Kidney epithelial cell (primary cell): ENCODE measurements at regions not wholly inside any gene's neighbourhood (a gene's known extent, or its start where the extent isn't known, plus 50 kb on each side); places are given as distances from the start of the nearest gene placed in this dataset.

Experiments
- DNase-seq: peaks from one replicate; pipeline ENCODE4 v3.0.0-alpha.2; 2010; ENCODE audit warnings: low read depth
- H3K27me3 ChIP-seq: 2 replicates; pipeline ENCODE4 v1.6.0; 2011; ENCODE audit warnings: low read length; ENCODE audit not compliant: control insufficient read depth, insufficient read depth
- H3K36me3 ChIP-seq: 2 replicates; pipeline ENCODE4 v1.5.1; 2011; ENCODE audit warnings: low read length; ENCODE audit not compliant: control insufficient read depth, insufficient read depth
- H3K4me3 ChIP-seq: 2 replicates; pipeline ENCODE4 v1.5.1; 2011; ENCODE audit warnings: low read depth, mild to moderate bottlenecking, control low read depth, low read length
- TF ChIP-seq, protein P1 (sequence below): IDR thresholded peaks from 2 replicates; pipeline ENCODE4 v1.5.1; 2011; ENCODE audit warnings: mild to moderate bottlenecking, moderate library complexity, low read length, control low read depth, inconsistent platforms; ENCODE audit not compliant: insufficient read depth, poor library complexity, severe bottlenecking

DNA sequence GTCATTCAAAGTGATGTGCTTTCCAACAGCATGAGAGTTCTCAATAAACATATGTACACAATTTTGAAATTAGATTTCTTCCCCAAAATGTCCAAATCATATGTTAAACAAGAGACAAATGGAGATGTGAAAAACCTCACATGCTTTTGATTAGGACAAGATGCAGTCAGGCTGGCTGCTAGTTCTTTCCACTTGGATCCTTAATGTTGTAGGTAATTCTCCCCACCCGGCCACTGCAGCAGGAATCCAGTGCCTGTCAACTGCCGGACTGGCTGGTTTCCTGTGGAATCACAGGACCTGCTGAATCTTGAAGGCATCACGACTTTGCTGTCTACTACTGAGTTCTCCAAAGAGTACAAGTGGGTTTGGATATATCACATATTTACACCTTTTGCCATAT lies 138.6 kb upstream of the AKR1E2 start:
- TF ChIP-seq, protein P1, sequence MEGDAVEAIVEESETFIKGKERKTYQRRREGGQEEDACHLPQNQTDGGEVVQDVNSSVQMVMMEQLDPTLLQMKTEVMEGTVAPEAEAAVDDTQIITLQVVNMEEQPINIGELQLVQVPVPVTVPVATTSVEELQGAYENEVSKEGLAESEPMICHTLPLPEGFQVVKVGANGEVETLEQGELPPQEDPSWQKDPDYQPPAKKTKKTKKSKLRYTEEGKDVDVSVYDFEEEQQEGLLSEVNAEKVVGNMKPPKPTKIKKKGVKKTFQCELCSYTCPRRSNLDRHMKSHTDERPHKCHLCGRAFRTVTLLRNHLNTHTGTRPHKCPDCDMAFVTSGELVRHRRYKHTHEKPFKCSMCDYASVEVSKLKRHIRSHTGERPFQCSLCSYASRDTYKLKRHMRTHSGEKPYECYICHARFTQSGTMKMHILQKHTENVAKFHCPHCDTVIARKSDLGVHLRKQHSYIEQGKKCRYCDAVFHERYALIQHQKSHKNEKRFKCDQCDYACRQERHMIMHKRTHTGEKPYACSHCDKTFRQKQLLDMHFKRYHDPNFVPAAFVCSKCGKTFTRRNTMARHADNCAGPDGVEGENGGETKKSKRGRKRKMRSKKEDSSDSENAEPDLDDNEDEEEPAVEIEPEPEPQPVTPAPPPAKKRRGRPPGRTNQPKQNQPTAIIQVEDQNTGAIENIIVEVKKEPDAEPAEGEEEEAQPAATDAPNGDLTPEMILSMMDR: no peak
- H3K36me3 ChIP-seq: no peaks in the 10 kb centered on the region
- no peak for DNase-seq
- no peaks in the 10 kb centered on the region for H3K27me3 ChIP-seq
- no peak overlapping the region for H3K4me3 ChIP-seq

DNA sequence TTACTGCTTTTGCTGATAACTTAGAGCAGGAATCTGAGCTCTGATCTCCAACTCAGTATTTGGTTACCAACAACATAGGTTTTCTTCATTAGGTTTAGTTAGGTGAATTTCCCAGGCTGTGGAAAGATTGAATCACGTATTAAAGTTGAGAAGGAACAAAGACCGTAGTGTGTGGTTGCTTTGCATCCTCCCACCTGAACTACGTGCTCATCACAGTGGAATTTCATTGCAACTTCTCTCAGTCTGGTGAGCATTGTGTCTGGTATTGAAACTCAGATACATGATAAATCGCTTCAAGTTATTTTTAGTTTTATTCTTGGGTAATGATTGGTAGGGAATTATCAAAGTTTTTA lies 139.4 kb upstream of the AKR1E2 start:
- H3K27me3 ChIP-seq: no peaks in the 10 kb centered on the region
- TF ChIP-seq, protein P1: no peak
- H3K36me3 ChIP-seq: no peaks in the 10 kb centered on the region
- DNase-seq: peak; percentile 95
- no peak overlapping the region for H3K4me3 ChIP-seq

DNA sequence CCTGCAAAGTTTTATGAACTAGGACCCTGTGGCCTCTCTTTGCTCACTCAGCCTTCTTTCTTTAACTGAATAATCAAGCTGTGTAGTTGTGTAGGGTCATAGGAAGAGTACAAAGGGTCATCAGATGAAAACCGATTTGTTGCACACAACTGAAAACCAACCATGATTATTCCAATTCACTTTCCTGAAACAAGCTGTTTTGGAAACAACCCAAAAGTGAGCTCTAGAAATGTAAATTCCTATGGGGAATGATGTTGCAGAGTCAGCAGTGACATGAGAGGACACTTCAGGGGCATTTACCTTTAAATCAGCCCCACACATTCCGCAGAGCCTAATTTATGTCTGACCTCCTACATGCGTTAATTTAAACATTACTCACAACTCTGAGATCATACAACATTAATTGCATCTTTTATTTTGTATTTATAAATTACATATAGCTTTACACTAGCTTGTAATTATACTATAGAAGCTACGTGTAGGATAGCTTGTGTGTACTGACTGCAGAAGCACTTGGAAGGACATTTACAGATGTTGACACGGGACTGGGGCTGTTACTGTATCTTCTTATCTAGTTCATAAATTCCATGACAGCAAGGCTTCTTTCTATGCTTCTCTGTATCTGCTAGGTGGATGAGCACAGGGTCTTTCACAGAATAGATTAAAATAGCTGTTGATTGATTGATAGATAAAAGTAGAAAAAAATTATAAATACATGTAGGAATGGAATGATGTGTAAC lies 139.9 kb upstream of the AKR1E2 start:
- no peaks in the 10 kb centered on the region for H3K27me3 ChIP-seq
- DNase-seq: no peak
- H3K36me3 ChIP-seq: no peaks in the 10 kb centered on the region
- H3K4me3 ChIP-seq: no peak overlapping the region
- TF ChIP-seq, protein P1: no peak

DNA sequence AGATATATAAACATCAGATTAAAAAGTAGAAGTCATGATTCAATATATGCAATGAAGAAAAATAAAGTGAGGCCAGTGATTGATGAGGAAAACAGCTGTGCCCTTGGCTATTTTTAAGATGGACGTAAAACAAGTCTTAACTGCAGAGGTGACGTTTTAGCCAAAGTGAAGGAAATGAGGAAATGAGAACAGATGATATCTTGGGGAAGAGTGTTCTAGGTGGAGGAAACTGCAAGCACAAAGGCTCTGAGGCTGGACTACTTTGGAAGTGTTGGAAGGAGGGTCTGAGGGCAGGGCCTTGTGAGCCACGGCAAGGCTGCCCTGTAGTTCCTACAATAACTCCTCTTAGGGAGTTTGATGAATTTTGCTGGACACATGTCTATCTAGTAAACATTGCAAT lies 140.5 kb upstream of the AKR1E2 start:
- TF ChIP-seq, protein P1: no peak
- Histone ChIP-seq H3K27me3 (no peaks in the 10 kb centered on the region), H3K4me3 (no peak overlapping the region), H3K36me3 (no peaks in the 10 kb centered on the region)
- DNase-seq: no peak

DNA sequence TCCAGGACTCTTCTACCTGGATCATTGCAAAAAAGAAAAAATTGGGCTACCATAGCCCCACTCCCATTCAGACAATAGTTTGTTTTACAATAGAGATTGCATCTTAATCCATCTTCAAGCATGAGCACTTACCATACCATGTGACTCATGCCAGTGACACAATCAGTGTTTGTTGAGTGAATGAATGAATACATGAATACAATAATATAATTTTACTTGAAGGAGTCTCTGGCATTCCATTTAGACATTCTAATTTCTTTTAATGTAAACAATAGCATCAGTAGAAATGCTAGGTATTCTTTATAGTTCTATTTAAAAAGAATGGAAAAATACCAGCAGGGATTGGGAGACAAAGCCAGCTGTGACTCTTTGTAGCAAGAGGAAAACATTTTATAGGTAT lies 141.6 kb upstream of the AKR1E2 start:
- Histone ChIP-seq H3K4me3 (no peak overlapping the region), H3K27me3 (no peaks in the 10 kb centered on the region), H3K36me3 (no peaks in the 10 kb centered on the region)
- TF ChIP-seq, protein P1: no peak
- no peak for DNase-seq

DNA sequence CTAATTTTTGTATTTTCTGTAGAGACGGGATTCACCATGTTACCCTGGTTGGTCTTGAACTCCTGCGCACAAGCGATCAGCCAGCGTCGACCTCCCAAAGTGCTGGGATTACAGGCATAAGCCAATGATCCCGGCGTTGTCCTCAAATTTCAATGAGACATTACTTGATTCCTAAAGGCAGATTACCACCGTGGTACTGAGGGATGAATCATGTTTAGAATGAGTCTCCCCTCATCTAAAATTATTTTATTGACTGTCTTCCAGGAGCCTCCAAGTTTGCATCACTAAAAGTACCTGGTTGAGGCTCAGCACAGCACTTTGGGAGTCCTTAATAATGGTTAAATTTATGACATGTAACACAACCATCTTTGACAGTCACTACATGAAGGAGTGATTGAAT lies 142.2 kb upstream of the AKR1E2 start:
- Histone ChIP-seq H3K27me3 (no peaks in the 10 kb centered on the region), H3K4me3 (no peak overlapping the region), H3K36me3 (no peaks in the 10 kb centered on the region)
- TF ChIP-seq, protein P1: no peak
- no peak for DNase-seq
